Osteoblast (primary cell): ENCODE measurements at regions not wholly inside any gene's neighbourhood (a gene's known extent, or its start where the extent isn't known, plus 50 kb on each side); places are given as distances from the start of the nearest gene placed in this dataset.
"Not testable (repeated sequence)": the region's sequence is repeated elsewhere in the genome, so short reads cannot be mapped to it uniquely, and the experiment has no call there.

Experiments
- DNase-seq: peaks from one replicate; pipeline ENCODE4 v3.0.0; 2011; ENCODE audit warnings: low spot score, mixed read lengths; ENCODE audit not compliant: insufficient read length; ENCODE audit errors: missing footprints
- H2AFZ ChIP-seq: 2 replicates; pipeline ENCODE4 v1.6.0; 2011; ENCODE audit warnings: mild to moderate bottlenecking, low read length
- H3K27ac ChIP-seq: 2 replicates; pipeline ENCODE4 v1.5.1; 2011; ENCODE audit warnings: mild to moderate bottlenecking, low read depth, low read length, moderate library complexity
- H3K27me3 ChIP-seq: 2 replicates; pipeline ENCODE4 v1.6.0; 2012; ENCODE audit warnings: mild to moderate bottlenecking, control low read depth, inconsistent platforms, low read length, moderate library complexity; ENCODE audit not compliant: insufficient read depth
- H3K36me3 ChIP-seq: 2 replicates; pipeline ENCODE4 v1.5.1; 2011; ENCODE audit warnings: mild to moderate bottlenecking, low read length, control low read depth, moderate library complexity; ENCODE audit not compliant: insufficient read depth
- H3K4me1 ChIP-seq: 2 replicates; pipeline ENCODE4 v1.5.1; 2011; ENCODE audit warnings: mild to moderate bottlenecking, low read length, control low read depth, moderate library complexity; ENCODE audit not compliant: insufficient read depth
- H3K4me2 ChIP-seq: 2 replicates; pipeline ENCODE4 v1.6.0; 2011; ENCODE audit warnings: mild to moderate bottlenecking, low read length; ENCODE audit not compliant: insufficient read depth
- H3K4me3 ChIP-seq: fragments of 200-600 bp; sonication (generic); 3 replicates; pipeline ENCODE4 v1.5.1; 2012; ENCODE audit warnings: mild to moderate bottlenecking, low read length, inconsistent platforms; ENCODE audit not compliant: insufficient read depth
- H3K79me2 ChIP-seq: 2 replicates; pipeline ENCODE4 v1.6.0; 2012; ENCODE audit warnings: mild to moderate bottlenecking, low read length, control low read depth, inconsistent platforms; ENCODE audit not compliant: insufficient read depth
- H3K9me3 ChIP-seq: 2 replicates; pipeline ENCODE4 v1.5.1; 2011; ENCODE audit warnings: low read depth, low read length, control low read depth
- H4K20me1 ChIP-seq: 2 replicates; pipeline ENCODE4 v1.6.0; 2012; ENCODE audit warnings: mild to moderate bottlenecking, low read length, control low read depth; ENCODE audit not compliant: insufficient read depth
- TF ChIP-seq, protein P1 (sequence below): IDR thresholded peaks from 2 replicates; pipeline ENCODE4 v1.5.1; 2011; ENCODE audit warnings: mild to moderate bottlenecking, low read depth, low read length, moderate library complexity; ENCODE audit errors: extremely low read depth

DNA sequence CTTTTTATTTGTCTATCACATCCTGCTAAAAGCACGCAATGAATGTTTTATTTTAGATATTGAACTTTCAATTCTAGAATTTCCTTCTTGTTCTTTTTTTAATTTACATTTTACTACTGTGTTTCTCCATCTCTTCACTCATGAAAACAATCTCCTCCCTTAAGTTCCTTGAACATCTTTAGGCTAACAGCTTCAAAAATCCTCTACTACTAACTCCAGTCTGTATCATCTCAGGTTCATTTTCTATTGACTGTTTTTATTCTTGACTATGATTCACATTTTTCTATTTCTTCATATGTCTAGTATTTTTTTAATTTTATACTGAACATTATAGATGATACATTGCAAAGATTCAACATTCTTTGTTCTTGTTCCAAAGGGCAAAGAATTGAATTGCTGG is 79.2 kb upstream of the NCK2 start:
- Histone ChIP-seq H3K27ac (no peak overlapping the region), H3K27me3 (no peaks in the 10 kb centered on the region), H3K4me1 (no peaks in the 10 kb centered on the region), H3K9me3 (peaks cover 3% of the 10 kb centered on the region), H3K36me3 (no peaks in the 10 kb centered on the region), H2AFZ (no peak overlapping the region), H4K20me1 (no peaks in the 10 kb centered on the region), H3K79me2 (no peaks in the 10 kb centered on the region), H3K4me3 (no peak overlapping the region), H3K4me2 (no peak overlapping the region)
- TF ChIP-seq, protein P1, sequence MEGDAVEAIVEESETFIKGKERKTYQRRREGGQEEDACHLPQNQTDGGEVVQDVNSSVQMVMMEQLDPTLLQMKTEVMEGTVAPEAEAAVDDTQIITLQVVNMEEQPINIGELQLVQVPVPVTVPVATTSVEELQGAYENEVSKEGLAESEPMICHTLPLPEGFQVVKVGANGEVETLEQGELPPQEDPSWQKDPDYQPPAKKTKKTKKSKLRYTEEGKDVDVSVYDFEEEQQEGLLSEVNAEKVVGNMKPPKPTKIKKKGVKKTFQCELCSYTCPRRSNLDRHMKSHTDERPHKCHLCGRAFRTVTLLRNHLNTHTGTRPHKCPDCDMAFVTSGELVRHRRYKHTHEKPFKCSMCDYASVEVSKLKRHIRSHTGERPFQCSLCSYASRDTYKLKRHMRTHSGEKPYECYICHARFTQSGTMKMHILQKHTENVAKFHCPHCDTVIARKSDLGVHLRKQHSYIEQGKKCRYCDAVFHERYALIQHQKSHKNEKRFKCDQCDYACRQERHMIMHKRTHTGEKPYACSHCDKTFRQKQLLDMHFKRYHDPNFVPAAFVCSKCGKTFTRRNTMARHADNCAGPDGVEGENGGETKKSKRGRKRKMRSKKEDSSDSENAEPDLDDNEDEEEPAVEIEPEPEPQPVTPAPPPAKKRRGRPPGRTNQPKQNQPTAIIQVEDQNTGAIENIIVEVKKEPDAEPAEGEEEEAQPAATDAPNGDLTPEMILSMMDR = no peak
- no peak for DNase-seq

- no peaks in the 10 kb centered on the region for H4K20me1 ChIP-seq
- H3K27me3 ChIP-seq = no peaks in the 10 kb centered on the region
- no peak overlapping the region for H3K4me3 ChIP-seq
- DNase-seq = no peak
- no peaks in the 10 kb centered on the region for H3K9me3 ChIP-seq
- no peaks in the 10 kb centered on the region for H3K79me2 ChIP-seq
- H2AFZ ChIP-seq = no peak overlapping the region
- no peaks in the 10 kb centered on the region for H3K36me3 ChIP-seq
- no peak overlapping the region for H3K27ac ChIP-seq
- no peak overlapping the region for H3K4me2 ChIP-seq
- H3K4me1 ChIP-seq = no peaks in the 10 kb centered on the region
- TF ChIP-seq, protein P1 = no peak
These were observed 84.2 kb upstream of the NCK2 start for GRCh38 chr2:105660489-105660888.

DNA sequence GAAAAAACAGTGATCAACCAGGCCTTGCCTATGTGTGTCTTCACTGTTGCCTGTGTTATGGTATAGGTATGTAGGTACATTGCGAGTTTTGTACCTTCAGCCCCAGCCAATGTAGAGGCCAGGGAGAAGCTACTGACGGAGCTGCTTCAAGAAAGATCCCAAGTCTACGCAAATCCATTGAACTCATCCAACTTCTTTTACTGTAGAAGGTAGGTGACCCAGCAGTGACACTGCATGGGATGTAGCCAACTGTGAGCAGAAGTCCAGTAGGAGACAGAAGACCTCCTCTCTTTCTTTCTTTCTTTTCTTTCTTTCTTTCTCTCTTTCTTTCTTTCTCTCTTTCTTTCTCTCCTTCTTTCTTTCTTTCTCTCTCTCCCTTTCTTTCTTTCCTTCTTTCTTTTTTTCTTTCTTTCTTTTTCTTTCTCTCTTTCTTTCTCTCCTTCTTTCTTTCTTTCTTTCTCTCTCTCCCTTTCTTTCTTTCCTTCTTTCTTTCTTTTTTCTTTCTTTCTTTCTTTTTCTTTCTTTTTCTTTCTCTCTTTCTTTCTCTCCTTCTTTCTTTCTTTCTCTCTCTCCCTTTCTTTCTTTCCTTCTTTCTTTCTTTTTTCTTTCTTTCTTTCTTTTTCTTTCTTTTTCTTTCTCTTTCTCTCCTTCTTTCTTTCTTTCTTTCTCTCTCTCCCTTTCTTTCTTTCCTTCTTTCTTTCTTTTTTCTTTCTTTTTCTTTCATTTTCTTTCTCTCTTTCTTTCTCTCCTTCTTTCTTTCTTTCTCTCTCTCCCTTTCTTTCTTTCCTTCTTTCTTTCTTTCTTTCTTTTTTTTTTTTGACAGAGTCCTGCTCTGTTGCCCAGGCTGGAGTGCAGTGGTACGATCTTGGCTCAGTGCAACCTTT is 88.7 kb upstream of the NCK2 start:
- not testable (repeated sequence) for H3K36me3 ChIP-seq, H3K4me1 ChIP-seq, H3K27ac ChIP-seq, DNase-seq, H2AFZ ChIP-seq, H3K4me3 ChIP-seq, H3K79me2 ChIP-seq, H3K4me2 ChIP-seq, H3K9me3 ChIP-seq, H4K20me1 ChIP-seq, H3K27me3 ChIP-seq

GRCh38 chr2:105655244-105655643 is 89.5 kb upstream of the NCK2 start:
- no peak overlapping the region for H3K4me2 ChIP-seq
- H3K9me3 ChIP-seq = no peaks in the 10 kb centered on the region
- H3K79me2 ChIP-seq = no peaks in the 10 kb centered on the region
- no peaks in the 10 kb centered on the region for H3K4me1 ChIP-seq
- no peaks in the 10 kb centered on the region for H3K36me3 ChIP-seq
- TF ChIP-seq, protein P1 = no peak
- H2AFZ ChIP-seq = no peak overlapping the region
- DNase-seq = no peak
- H3K27ac ChIP-seq = no peak overlapping the region
- no peaks in the 10 kb centered on the region for H3K27me3 ChIP-seq
- H3K4me3 ChIP-seq = no peak overlapping the region
- H4K20me1 ChIP-seq = no peaks in the 10 kb centered on the region
